ENCODE measurements at regions not wholly inside any gene's neighbourhood (a gene's known extent, or its start where the extent isn't known, plus 50 kb on each side); places are given as distances from the start of the nearest gene placed in this dataset.
"Not testable (repeated sequence)": the region's sequence is repeated elsewhere in the genome, so short reads cannot be mapped to it uniquely, and the experiment has no call there.

GRCh38 chr6:18538315-18538714, 151.2 kb downstream of the RNF144B start:
- ChIA-PET CTCF (no interaction called here), POLR2A (no interaction called here)
- DNase-seq (ENCODE audit: extremely low spot score): no peak
- TF ChIP-seq FOXA1 (IDR thresholded peaks at IDR 0.05) (no peak), CTBP1 (IDR thresholded peaks at IDR 0.05; ENCODE audit: borderline replicate concordance) (no peak), BHLHE40 (IDR thresholded peaks at IDR 0.05; ENCODE audit: borderline replicate concordance) (no peak), TARDBP (IDR thresholded peaks at IDR 0.05) (no peak), NFRKB (IDR thresholded peaks at IDR 0.05) (no peak), ZNF384 (IDR thresholded peaks at IDR 0.05) (no peak), LEF1 (IDR thresholded peaks at IDR 0.05; ENCODE audit: borderline replicate concordance) (no peak), PKNOX1 (IDR thresholded peaks at IDR 0.05) (no peak), FOXM1 (IDR thresholded peaks at IDR 0.05; ENCODE audit: borderline replicate concordance) (no peak), ARNT (IDR thresholded peaks at IDR 0.05) (no peak), ELF4 (IDR thresholded peaks at IDR 0.05) (no peak), SP1 (IDR thresholded peaks at IDR 0.05) (no peak), HDGF (IDR thresholded peaks at IDR 0.05; ENCODE audit: borderline replicate concordance) (no peak), FOXK2 (IDR thresholded peaks at IDR 0.05) (no peak), L3MBTL2 (conservative IDR thresholded peaks at IDR 0.05) (no peak), SUZ12 (IDR thresholded peaks at IDR 0.05) (no peak)

- POLR2A ChIA-PET: no interaction called here
- TF ChIP-seq FOXM1 (IDR thresholded peaks at IDR 0.05; ENCODE audit: borderline replicate concordance): no peak
- TF ChIP-seq L3MBTL2 (conservative IDR thresholded peaks at IDR 0.05): no peak
- no peak for TF ChIP-seq FOXA1 (IDR thresholded peaks at IDR 0.05)
- no peak for TF ChIP-seq LEF1 (IDR thresholded peaks at IDR 0.05; ENCODE audit: borderline replicate concordance)
- no peak for TF ChIP-seq SUZ12 (IDR thresholded peaks at IDR 0.05)
- no peak for TF ChIP-seq FOXK2 (IDR thresholded peaks at IDR 0.05)
- TF ChIP-seq ELF4 (IDR thresholded peaks at IDR 0.05): no peak
- TF ChIP-seq SP1 (IDR thresholded peaks at IDR 0.05): no peak
- TF ChIP-seq ZNF384 (IDR thresholded peaks at IDR 0.05): no peak
- TF ChIP-seq PKNOX1 (IDR thresholded peaks at IDR 0.05): no peak
- TF ChIP-seq ARNT (IDR thresholded peaks at IDR 0.05): no peak
- TF ChIP-seq BHLHE40 (IDR thresholded peaks at IDR 0.05; ENCODE audit: borderline replicate concordance): no peak
- TF ChIP-seq NFRKB (IDR thresholded peaks at IDR 0.05): no peak
- TF ChIP-seq CTBP1 (IDR thresholded peaks at IDR 0.05; ENCODE audit: borderline replicate concordance): no peak
- TF ChIP-seq HDGF (IDR thresholded peaks at IDR 0.05; ENCODE audit: borderline replicate concordance): no peak
- TF ChIP-seq TARDBP (IDR thresholded peaks at IDR 0.05): no peak
- no peak for DNase-seq (ENCODE audit: extremely low spot score)
- CTCF ChIA-PET: no interaction called here
These were observed 155.9 kb downstream of the RNF144B start for GRCh38 chr6:18543051-18543450.

GRCh38 chr6:18545142-18545541, 158.0 kb downstream of the RNF144B start:
- POLR2A ChIA-PET; CTCF ChIA-PET; DNase-seq (ENCODE audit: extremely low spot score): not testable (repeated sequence)

- DNase-seq (ENCODE audit: extremely low spot score): no peak
- ChIA-PET POLR2A (no interaction called here), CTCF (no interaction called here)
- TF ChIP-seq ELF4 (IDR thresholded peaks at IDR 0.05) (no peak), NFRKB (IDR thresholded peaks at IDR 0.05) (no peak), ZNF384 (IDR thresholded peaks at IDR 0.05) (no peak), CTBP1 (IDR thresholded peaks at IDR 0.05; ENCODE audit: borderline replicate concordance) (no peak), PKNOX1 (IDR thresholded peaks at IDR 0.05) (no peak), FOXA1 (IDR thresholded peaks at IDR 0.05) (no peak), TARDBP (IDR thresholded peaks at IDR 0.05) (no peak), LEF1 (IDR thresholded peaks at IDR 0.05; ENCODE audit: borderline replicate concordance) (no peak), SP1 (IDR thresholded peaks at IDR 0.05) (no peak), L3MBTL2 (conservative IDR thresholded peaks at IDR 0.05) (no peak), FOXM1 (IDR thresholded peaks at IDR 0.05; ENCODE audit: borderline replicate concordance) (no peak), FOXK2 (IDR thresholded peaks at IDR 0.05) (no peak), HDGF (IDR thresholded peaks at IDR 0.05; ENCODE audit: borderline replicate concordance) (no peak), BHLHE40 (IDR thresholded peaks at IDR 0.05; ENCODE audit: borderline replicate concordance) (no peak)
These were observed 158.6 kb downstream of the RNF144B start for GRCh38 chr6:18545726-18546125.

- no peak for DNase-seq (ENCODE audit: extremely low spot score)
- TF ChIP-seq ARNT (IDR thresholded peaks at IDR 0.05): no peak
- no peak for TF ChIP-seq SUZ12 (IDR thresholded peaks at IDR 0.05)
- no peak for TF ChIP-seq NFRKB (IDR thresholded peaks at IDR 0.05)
- TF ChIP-seq SP1 (IDR thresholded peaks at IDR 0.05): no peak
- no peak for TF ChIP-seq FOXA1 (IDR thresholded peaks at IDR 0.05)
- TF ChIP-seq HDGF (IDR thresholded peaks at IDR 0.05; ENCODE audit: borderline replicate concordance): no peak
- TF ChIP-seq LEF1 (IDR thresholded peaks at IDR 0.05; ENCODE audit: borderline replicate concordance): no peak
- TF ChIP-seq L3MBTL2 (conservative IDR thresholded peaks at IDR 0.05): no peak
- TF ChIP-seq BHLHE40 (IDR thresholded peaks at IDR 0.05; ENCODE audit: borderline replicate concordance): no peak
- no peak for TF ChIP-seq TARDBP (IDR thresholded peaks at IDR 0.05)
- no peak for TF ChIP-seq FOXM1 (IDR thresholded peaks at IDR 0.05; ENCODE audit: borderline replicate concordance)
- TF ChIP-seq ELF4 (IDR thresholded peaks at IDR 0.05): no peak
- TF ChIP-seq ZNF384 (IDR thresholded peaks at IDR 0.05): no peak
- no peak for TF ChIP-seq CTBP1 (IDR thresholded peaks at IDR 0.05; ENCODE audit: borderline replicate concordance)
- no peak for TF ChIP-seq PKNOX1 (IDR thresholded peaks at IDR 0.05)
- ChIA-PET CTCF (no interaction called here), POLR2A (no interaction called here)
These were observed 163.0 kb downstream of the RNF144B start for GRCh38 chr6:18550119-18550518.

- ChIA-PET CTCF (no interaction called here), POLR2A (no interaction called here)
- DNase-seq (ENCODE audit: extremely low spot score): no peak
- no peak for TF ChIP-seq FOXA1 (IDR thresholded peaks at IDR 0.05)
These were observed 164.1 kb downstream of the RNF144B start for GRCh38 chr6:18551228-18551627.

Measured in HEK293T (cell line).